Activated T-helper 1 cell treated with anti-CD3 and anti-CD28 coated beads, Interleukin-12 subunit alpha, Interleukin-12 subunit beta, Interleukin-2, Interleukin-4 antibody, amounts not matched to agents 30 ng/mL and 10 ng/mL and 1 ng/mL, durations not matched to agents 14 hours and 24 hours and 36 hours (primary cell): ENCODE measurements at regions not wholly inside any gene's neighbourhood (a gene's known extent, or its start where the extent isn't known, plus 50 kb on each side); places are given as distances from the start of the nearest gene placed in this dataset.
A peak's percentile ranks its signal among the peaks of the same experiment; 100 is the strongest.

Experiments
- DNase-seq: peaks from one replicate; pipeline ENCODE4 v3.0.0; 2021; ENCODE audit warnings: low spot score
- H3K27ac Mint-ChIP-seq: one replicate; pipeline ENCODE4 v1.8.0; 2021; ENCODE audit warnings: mild to moderate bottlenecking, mixed read lengths
- H3K27me3 Mint-ChIP-seq: one replicate; pipeline ENCODE4 v1.8.0; 2022; ENCODE audit warnings: mild to moderate bottlenecking, moderate library complexity, mixed read lengths; ENCODE audit not compliant: insufficient read depth
- H3K36me3 Mint-ChIP-seq: one replicate; pipeline ENCODE4 v1.8.0; 2021; ENCODE audit warnings: low read depth, mixed read lengths
- H3K4me1 Mint-ChIP-seq: one replicate; pipeline ENCODE4 v1.8.0; 2021; ENCODE audit warnings: low read depth, mixed read lengths
- H3K4me3 Mint-ChIP-seq: one replicate; pipeline ENCODE4 v1.8.0; 2021; ENCODE audit warnings: mild to moderate bottlenecking, moderate library complexity, mixed read lengths
- H3K9me3 Mint-ChIP-seq: one replicate; pipeline ENCODE4 v1.8.0; 2021; ENCODE audit warnings: mixed read lengths
- intact Hi-C: fragments of 100-400 bp; cut with micrococcal nuclease; formaldehyde crosslinking; loops from one replicate; pipeline ENCODE4 v1.15.1; 2024

DNA sequence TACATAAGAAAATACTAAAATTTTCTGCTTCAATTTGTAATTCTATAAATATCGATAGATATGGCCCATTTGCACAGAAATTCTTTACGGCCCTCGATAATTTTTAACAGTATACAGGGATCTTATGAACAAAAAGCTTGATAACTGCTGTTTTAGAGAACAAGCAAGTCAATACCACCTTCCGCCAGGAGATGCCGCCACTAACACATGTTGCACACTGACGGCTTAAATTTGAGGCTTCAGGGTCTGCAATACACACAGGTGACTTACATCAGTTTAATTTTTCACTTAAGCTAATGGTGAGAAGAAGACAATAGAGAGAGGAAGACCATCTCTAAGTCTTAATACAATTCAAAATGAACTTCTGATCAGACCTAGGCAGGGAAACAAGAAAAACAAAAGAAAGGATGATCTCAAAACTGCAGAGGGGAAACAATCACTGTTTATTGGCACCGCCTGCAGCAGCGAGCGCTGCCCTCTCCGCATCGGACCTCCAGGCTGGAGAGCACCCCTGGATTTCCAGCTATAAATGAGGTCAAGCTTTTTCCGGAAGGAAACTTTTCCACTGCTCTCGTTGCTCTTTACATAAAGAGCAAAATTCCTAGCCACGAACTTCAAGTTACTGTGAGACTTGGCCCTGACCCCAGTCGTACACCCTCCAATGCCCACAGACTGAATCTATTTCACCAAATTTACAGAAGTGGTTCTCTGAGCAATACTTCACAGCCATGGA lies 53.9 kb downstream of the OTOR start:
- Mint-ChIP-seq H3K4me1 (no peaks in the 10 kb centered on the region), H3K4me3 (no peak overlapping the region), H3K27ac (no peak overlapping the region), H3K36me3 (no peaks in the 10 kb centered on the region), H3K9me3 (no peaks in the 10 kb centered on the region), H3K27me3 (peaks cover 6% of the 10 kb centered on the region)
- peak; percentile 15 for DNase-seq
- intact Hi-C loops = loop anchor here (5.0 kb wide), 1 partner anchor 1475 kb away; no protein-coding TSS in a partner anchor

DNA sequence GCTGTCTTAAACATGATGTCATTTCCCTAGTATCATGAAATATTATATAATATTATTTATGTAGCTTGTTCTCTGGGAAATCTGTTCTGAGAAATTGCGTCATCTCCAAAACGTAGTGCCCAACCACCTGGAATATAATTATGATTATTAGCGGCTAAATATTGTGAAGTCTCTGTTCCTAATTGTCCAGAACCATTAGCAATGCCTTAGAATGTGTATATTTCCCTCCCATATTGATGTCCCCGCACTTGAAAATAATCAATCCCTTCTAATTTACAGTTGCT lies 54.4 kb downstream of the OTOR start:
- Mint-ChIP-seq H3K27ac (no peak overlapping the region), H3K4me1 (no peaks in the 10 kb centered on the region), H3K4me3 (no peak overlapping the region), H3K9me3 (no peaks in the 10 kb centered on the region), H3K36me3 (no peaks in the 10 kb centered on the region), H3K27me3 (peaks cover 8% of the 10 kb centered on the region)
- intact Hi-C loops = loop anchor here (5.0 kb wide), 1 partner anchor 1475 kb away; no protein-coding TSS in a partner anchor
- DNase-seq = no peak

DNA sequence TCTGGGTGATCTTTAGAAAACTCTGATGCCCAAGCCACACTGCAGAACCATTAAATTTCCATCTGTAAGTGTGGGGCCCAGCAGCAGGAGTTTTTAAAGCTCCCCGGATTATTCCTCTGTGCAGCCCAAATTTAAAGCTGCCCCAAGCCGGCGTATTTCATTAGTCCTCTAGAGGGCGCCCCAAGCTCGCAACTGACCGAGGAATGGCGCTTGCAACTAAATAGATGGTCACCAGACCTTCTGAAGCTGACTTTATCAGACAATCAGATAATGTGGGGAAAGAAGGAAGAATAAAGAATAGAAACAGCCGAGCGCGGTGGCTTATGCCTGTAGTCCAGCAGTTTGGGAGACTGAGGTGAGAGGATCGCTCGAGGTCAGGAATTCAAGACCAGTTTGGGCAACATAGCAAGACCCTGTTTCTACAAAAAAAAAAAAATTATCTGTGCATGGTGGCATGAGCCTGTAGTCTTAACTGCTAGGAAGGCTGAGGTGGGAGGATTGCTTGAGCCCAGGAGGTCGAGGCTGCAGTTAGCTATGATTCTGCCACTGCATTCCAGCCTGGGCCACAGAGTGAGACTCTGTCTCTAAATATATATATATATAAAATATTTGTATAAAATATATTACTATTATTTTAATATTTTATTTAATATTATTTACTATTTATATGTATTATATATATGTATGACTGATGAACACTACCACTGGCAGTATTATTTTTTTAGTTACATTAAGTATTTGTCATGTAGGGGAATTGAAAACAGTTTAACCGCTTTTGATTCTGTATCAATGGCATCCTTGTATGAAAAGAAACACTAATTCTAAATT lies 56.0 kb downstream of the OTOR start:
- peak; percentile 17 for DNase-seq
- H3K4me3 Mint-ChIP-seq = no peak overlapping the region
- intact Hi-C loops = loop anchor here (1.0 to 5.0 kb wide), 3 partner anchors 17 to 1473 kb away; no protein-coding TSS in a partner anchor
- no peaks in the 10 kb centered on the region for H3K4me1 Mint-ChIP-seq
- no peaks in the 10 kb centered on the region for H3K36me3 Mint-ChIP-seq
- H3K27me3 Mint-ChIP-seq = peaks cover 11% of the 10 kb centered on the region
- no peaks in the 10 kb centered on the region for H3K9me3 Mint-ChIP-seq
- no peak overlapping the region for H3K27ac Mint-ChIP-seq

DNA sequence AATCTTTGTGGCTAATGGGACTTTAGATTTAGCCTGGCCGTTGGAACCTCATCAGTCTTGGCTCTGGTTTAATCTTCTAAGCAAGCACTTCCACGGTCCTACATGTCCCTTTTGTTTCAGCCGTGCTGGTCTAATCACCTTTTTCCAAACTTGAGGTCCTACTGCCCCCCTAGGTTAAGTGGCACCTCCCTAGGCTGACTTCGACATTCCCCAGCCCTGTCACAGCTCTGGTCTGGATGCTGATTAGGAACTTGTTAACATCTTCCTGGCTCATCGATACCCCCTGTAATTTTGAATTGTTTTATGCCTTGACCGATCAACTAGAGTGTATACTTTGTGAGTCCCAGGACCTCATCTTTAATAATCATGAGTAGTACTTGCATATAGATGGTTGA lies 56.6 kb downstream of the OTOR start:
- Mint-ChIP-seq H3K4me3 (no peak overlapping the region), H3K36me3 (no peaks in the 10 kb centered on the region), H3K9me3 (no peaks in the 10 kb centered on the region), H3K27ac (no peak overlapping the region), H3K27me3 (peaks cover 11% of the 10 kb centered on the region), H3K4me1 (no peaks in the 10 kb centered on the region)
- no peak for DNase-seq
- intact Hi-C loops = loop anchor here (1.0 to 5.0 kb wide), 3 partner anchors 17 to 1473 kb away; no protein-coding TSS in a partner anchor

DNA sequence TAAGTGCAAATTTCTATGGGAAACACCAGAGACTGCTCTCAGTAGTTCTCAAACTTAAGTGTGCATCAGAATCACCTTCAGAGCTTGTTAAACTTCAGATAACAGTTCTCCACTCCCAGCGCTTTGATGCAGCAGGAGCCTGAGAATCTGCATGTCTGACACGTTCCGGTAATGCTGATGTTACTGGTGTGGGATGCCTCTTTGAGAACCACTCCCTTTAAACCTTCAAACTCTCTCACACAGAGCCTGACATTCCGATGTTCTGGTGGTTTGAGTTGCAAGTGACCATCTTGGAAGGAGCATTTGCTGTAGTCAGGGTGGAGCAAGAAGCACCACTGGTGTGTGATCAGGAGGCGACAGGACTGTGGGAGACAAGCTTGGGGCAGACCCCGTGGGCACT lies 57.9 kb downstream of the OTOR start:
- Mint-ChIP-seq H3K27me3 (peaks cover 11% of the 10 kb centered on the region), H3K36me3 (no peaks in the 10 kb centered on the region), H3K9me3 (no peaks in the 10 kb centered on the region), H3K4me3 (no peak overlapping the region), H3K4me1 (no peaks in the 10 kb centered on the region), H3K27ac (no peak overlapping the region)
- DNase-seq = no peak
- intact Hi-C loops = no loop called here

DNA sequence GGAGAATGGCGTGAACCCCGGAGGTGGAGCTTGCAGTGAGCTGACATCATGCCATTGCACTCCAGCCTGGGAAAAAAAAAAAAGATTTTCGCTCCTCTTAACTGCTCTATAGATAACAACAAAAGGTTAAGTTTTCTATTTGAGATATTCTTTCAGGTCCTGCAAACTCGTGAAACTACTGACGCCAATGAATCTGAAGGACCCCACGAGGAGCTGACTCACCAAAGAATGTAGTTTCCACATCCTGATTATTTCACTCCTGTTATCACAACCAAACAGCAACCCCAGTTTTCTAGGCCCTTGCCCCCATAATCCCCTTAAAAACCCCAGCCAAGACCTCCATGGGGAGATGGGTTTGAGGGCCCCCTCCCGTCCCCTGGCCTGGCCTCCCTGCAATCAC lies 58.7 kb downstream of the OTOR start:
- intact Hi-C loops = no loop called here
- H3K4me3 Mint-ChIP-seq = no peak overlapping the region

DNA sequence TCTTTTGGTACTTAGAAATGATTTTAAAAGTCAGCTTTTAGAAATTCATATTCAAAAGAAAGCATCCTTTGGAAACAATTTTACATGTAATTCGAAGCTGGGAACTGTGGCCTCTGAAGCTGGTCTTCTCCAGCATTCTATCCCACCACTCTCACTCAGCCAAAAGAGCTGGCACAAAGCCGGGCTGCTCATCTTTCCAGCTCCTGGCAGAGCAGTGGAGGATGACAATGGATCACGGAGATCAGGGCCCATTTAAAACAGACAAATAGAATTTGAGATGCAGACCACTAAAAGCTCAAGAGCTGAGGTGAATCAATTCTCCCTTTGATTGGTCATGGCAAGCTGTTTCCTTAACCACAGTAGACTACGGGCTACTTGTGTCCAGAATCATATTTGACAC lies 60.6 kb downstream of the OTOR start:
- intact Hi-C loops = no loop called here
- Mint-ChIP-seq H3K9me3 (no peaks in the 10 kb centered on the region), H3K36me3 (no peaks in the 10 kb centered on the region), H3K27ac (no peak overlapping the region), H3K27me3 (peaks cover 9% of the 10 kb centered on the region), H3K4me1 (no peaks in the 10 kb centered on the region), H3K4me3 (no peak overlapping the region)
- DNase-seq = no peak

More for the DNA sequence above, 58.7 kb downstream of the OTOR start:
- H3K27me3 Mint-ChIP-seq = peaks cover 11% of the 10 kb centered on the region
- no peaks in the 10 kb centered on the region for H3K36me3 Mint-ChIP-seq
- DNase-seq = no peak
- no peaks in the 10 kb centered on the region for H3K9me3 Mint-ChIP-seq
- H3K27ac Mint-ChIP-seq = no peak overlapping the region
- no peaks in the 10 kb centered on the region for H3K4me1 Mint-ChIP-seq

DNA sequence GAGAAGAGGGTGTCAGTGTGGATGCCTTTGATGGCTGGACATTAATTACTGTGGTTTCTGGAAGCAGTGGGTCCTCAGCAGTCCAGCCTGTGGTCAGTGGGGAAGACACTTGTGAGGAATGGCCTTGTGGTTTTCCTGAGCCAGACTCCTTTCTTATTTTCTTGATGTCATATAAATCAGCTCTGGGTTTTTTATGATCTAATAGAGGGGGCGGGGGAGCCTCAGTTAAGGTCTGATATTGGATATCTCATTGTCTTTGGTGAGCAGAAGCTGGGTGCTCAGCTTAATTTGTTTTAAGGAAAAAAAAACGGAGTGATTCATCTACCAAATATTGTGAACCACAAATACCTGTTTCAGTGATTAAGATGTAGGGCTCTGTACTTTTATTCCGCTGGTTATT lies 62.1 kb downstream of the OTOR start:
- no peak for DNase-seq
- H3K27ac Mint-ChIP-seq = no peak overlapping the region
- intact Hi-C loops = no loop called here
- H3K4me1 Mint-ChIP-seq = no peaks in the 10 kb centered on the region
- no peak overlapping the region for H3K4me3 Mint-ChIP-seq
- H3K9me3 Mint-ChIP-seq = no peaks in the 10 kb centered on the region
- H3K27me3 Mint-ChIP-seq = peaks cover 5% of the 10 kb centered on the region
- H3K36me3 Mint-ChIP-seq = no peaks in the 10 kb centered on the region

DNA sequence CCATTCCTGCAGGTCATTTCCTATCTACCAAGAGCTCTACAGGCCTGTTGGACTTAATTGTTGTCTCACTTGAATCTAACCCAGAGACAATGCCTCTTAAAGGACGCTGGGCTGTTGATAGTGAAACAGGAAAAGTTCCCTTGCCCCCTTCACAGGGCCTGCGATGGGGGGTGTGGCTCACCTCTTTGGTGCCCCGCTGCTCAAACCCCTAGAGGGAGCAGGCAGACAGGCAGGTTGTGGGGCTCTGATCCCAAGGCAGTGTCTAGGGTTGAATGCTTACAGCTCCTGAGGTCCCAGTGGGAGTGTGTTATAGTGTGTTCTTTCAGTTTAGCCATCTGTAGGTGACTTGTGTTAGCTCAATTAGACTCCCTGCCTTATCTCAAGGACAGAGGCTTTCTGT lies 68.0 kb downstream of the OTOR start:
- Mint-ChIP-seq H3K27me3 (peaks cover 2% of the 10 kb centered on the region), H3K4me3 (no peak overlapping the region), H3K36me3 (no peaks in the 10 kb centered on the region), H3K9me3 (no peaks in the 10 kb centered on the region), H3K27ac (no peak overlapping the region), H3K4me1 (no peaks in the 10 kb centered on the region)
- DNase-seq = no peak
- intact Hi-C loops = no loop called here

DNA sequence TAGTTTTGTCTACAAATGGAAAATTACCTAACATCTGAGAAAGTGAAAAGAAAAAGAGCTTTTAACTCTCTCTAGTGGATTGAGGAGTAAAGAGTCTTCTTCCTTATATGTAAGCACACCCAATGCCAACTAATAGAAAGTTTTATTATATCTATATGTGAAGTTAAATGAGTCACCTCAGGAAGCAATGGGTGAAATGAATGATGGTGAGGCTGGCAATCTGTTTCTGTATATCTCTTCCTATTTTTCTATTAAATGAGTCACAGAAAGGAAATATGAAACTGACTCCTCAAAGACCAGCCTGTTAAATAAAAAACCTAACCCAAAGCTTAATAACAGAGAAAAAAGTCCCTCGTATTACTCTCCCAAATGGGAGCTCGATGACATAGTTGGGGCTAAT lies 71.3 kb downstream of the OTOR start:
- Mint-ChIP-seq H3K36me3 (no peaks in the 10 kb centered on the region), H3K27ac (no peak overlapping the region), H3K9me3 (no peaks in the 10 kb centered on the region), H3K27me3 (peaks cover 4% of the 10 kb centered on the region), H3K4me3 (no peak overlapping the region), H3K4me1 (no peaks in the 10 kb centered on the region)
- intact Hi-C loops = no loop called here
- no peak for DNase-seq

DNA sequence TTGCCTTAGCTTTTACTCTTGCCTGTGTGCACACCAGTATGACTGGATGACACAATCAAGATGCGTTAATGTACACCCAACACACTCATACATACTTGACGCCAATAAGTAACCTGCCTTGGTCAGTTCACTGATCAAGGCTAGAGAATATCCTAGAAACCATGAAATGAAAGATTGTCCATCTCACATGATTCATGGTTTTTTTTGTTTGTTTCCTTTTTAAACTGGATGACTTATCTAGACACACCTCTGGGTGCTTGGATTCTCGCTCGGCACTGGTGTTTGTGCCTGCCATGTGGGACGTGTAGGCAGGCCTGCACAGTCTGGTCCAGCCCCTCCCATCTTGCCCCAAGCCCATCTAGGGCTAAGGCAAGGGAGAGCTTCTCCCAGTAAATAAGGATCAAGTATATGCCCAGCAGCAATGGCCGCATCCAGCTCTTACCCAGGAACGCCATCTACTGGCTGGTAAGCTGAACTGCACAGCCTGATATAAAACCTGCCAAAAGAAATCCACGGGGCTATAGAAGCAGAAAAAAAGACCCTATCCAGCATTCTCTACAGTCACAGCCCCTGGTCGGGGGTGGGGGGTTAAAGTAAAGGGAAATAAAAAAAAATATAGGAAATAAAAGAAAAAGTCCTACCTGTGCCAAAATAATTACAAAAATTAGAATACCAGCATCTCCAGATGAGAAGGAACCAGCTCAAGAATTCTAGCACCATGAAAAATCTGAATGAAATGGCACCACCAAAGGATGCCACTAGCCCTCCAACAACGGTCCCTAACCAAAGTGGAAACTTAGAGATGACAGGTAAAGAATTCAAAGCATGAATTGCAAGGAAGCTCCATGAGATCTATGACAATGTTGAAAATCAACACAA lies 73.3 kb downstream of the OTOR start:
- no peaks in the 10 kb centered on the region for H3K9me3 Mint-ChIP-seq
- H3K27me3 Mint-ChIP-seq = peaks cover 4% of the 10 kb centered on the region
- no peak overlapping the region for H3K27ac Mint-ChIP-seq
- no peaks in the 10 kb centered on the region for H3K36me3 Mint-ChIP-seq
- H3K4me3 Mint-ChIP-seq = no peak overlapping the region
- intact Hi-C loops = loop anchor here (1.0 kb wide), 1 partner anchor 17 kb away; no protein-coding TSS in a partner anchor
- no peaks in the 10 kb centered on the region for H3K4me1 Mint-ChIP-seq
- no peak for DNase-seq

DNA sequence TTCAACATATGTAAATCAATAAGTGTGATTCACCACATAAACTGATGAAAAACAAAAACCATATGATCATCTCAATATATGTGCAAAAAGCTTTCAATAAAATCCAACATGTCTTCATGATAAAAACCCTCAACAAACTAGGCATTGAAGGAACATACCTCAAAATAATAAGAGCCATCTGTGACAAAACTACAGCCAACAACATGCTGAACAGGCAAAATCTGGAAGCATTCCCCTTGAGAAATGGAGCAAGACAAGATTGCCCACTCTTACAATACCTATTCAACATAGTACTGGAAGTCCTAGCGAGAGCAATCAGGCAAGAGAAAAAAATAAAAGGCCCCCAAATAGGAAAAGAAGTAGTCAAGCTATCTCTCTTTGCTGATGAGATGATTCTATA lies 76.5 kb downstream of the OTOR start:
- Mint-ChIP-seq H3K36me3 (no peaks in the 10 kb centered on the region), H3K4me1 (no peaks in the 10 kb centered on the region), H3K9me3 (no peaks in the 10 kb centered on the region), H3K4me3 (no peak overlapping the region), H3K27me3 (peaks cover 2% of the 10 kb centered on the region), H3K27ac (no peak overlapping the region)
- intact Hi-C loops = no loop called here
- no peak for DNase-seq
